Progenitor cell of endocrine pancreas (in vitro differentiated cells): ENCODE measurements at regions not wholly inside any gene's neighbourhood (a gene's known extent, or its start where the extent isn't known, plus 50 kb on each side); places are given as distances from the start of the nearest gene placed in this dataset.

Experiments
- DNase-seq: peaks from one replicate; pipeline ENCODE4 v3.0.0; 2021; ENCODE audit warnings: low spot score; ENCODE audit not compliant: unreplicated experiment
- H3K27ac Mint-ChIP-seq: 2 replicates; pipeline ENCODE4 v1.8.0; 2021; ENCODE audit warnings: mild to moderate bottlenecking, moderate library complexity, mixed read lengths
- H3K27me3 Mint-ChIP-seq: 2 replicates; pipeline ENCODE4 v1.8.0; 2021; ENCODE audit warnings: mixed read lengths
- H3K36me3 Mint-ChIP-seq: 2 replicates; pipeline ENCODE4 v1.8.0; 2022; ENCODE audit warnings: mixed read lengths; ENCODE audit not compliant: insufficient read depth
- H3K4me1 Mint-ChIP-seq: 2 replicates; pipeline ENCODE4 v1.8.0; 2021; ENCODE audit warnings: low read depth, mixed read lengths
- H3K4me3 Mint-ChIP-seq: 2 replicates; pipeline ENCODE4 v1.8.0; 2021; ENCODE audit warnings: low read depth, mild to moderate bottlenecking, moderate library complexity, mixed read lengths
- H3K9me3 Mint-ChIP-seq: 2 replicates; pipeline ENCODE4 v1.8.0; 2021; ENCODE audit warnings: low read depth, mixed read lengths
- CTCF ChIP-seq: fragments of 200-600 bp; sonication (generic); IDR thresholded peaks from one replicate; pipeline ENCODE4 v1.5.0; 2021; ENCODE audit warnings: antibody characterized with exemption, mild to moderate bottlenecking; ENCODE audit not compliant: unreplicated experiment

GRCh38 chr16:5895976-5896375 is 798.4 kb upstream of the EEF2KMT start:
- H3K27ac Mint-ChIP-seq, result no peak overlapping the region
- no peak for DNase-seq
- no peaks in the 10 kb centered on the region for H3K9me3 Mint-ChIP-seq
- no peak overlapping the region for H3K4me3 Mint-ChIP-seq
- H3K36me3 Mint-ChIP-seq, result no peaks in the 10 kb centered on the region
- H3K27me3 Mint-ChIP-seq, result peaks cover 20% of the 10 kb centered on the region
- no peaks in the 10 kb centered on the region for H3K4me1 Mint-ChIP-seq
- no peak for TF ChIP-seq CTCF

GRCh38 chr16:5895137-5895536 is 797.5 kb upstream of the EEF2KMT start:
- no peak for TF ChIP-seq CTCF
- Mint-ChIP-seq H3K27ac (no peak overlapping the region), H3K4me1 (no peaks in the 10 kb centered on the region), H3K9me3 (no peaks in the 10 kb centered on the region), H3K36me3 (no peaks in the 10 kb centered on the region), H3K4me3 (no peak overlapping the region), H3K27me3 (peaks cover 16% of the 10 kb centered on the region)
- DNase-seq, result no peak

- Mint-ChIP-seq H3K27ac (no peak overlapping the region), H3K4me3 (no peak overlapping the region), H3K36me3 (no peaks in the 10 kb centered on the region), H3K4me1 (no peaks in the 10 kb centered on the region), H3K9me3 (no peaks in the 10 kb centered on the region), H3K27me3 (peaks cover 13% of the 10 kb centered on the region)
- TF ChIP-seq CTCF, result no peak
- no peak for DNase-seq
Measured at GRCh38 chr16:5891296-5891695, 793.7 kb upstream of the EEF2KMT start.

GRCh38 chr16:5885521-5885920 is 787.9 kb upstream of the EEF2KMT start:
- Mint-ChIP-seq H3K27ac (no peak overlapping the region), H3K9me3 (no peaks in the 10 kb centered on the region), H3K4me1 (no peaks in the 10 kb centered on the region), H3K27me3 (peaks cover 11% of the 10 kb centered on the region), H3K36me3 (no peaks in the 10 kb centered on the region), H3K4me3 (no peak overlapping the region)
- no peak for TF ChIP-seq CTCF
- no peak for DNase-seq

- no peak for DNase-seq
- H3K27me3 Mint-ChIP-seq, result peaks cover 11% of the 10 kb centered on the region
- TF ChIP-seq CTCF, result no peak
- no peaks in the 10 kb centered on the region for H3K36me3 Mint-ChIP-seq
- no peak overlapping the region for H3K27ac Mint-ChIP-seq
- H3K4me3 Mint-ChIP-seq, result no peak overlapping the region
- H3K9me3 Mint-ChIP-seq, result no peaks in the 10 kb centered on the region
- no peaks in the 10 kb centered on the region for H3K4me1 Mint-ChIP-seq
Measured at GRCh38 chr16:5884996-5885395, 787.4 kb upstream of the EEF2KMT start.

GRCh38 chr16:5884339-5884738 is 786.7 kb upstream of the EEF2KMT start:
- no peak for TF ChIP-seq CTCF
- Mint-ChIP-seq H3K9me3 (no peaks in the 10 kb centered on the region), H3K27me3 (peaks cover 11% of the 10 kb centered on the region), H3K4me1 (no peaks in the 10 kb centered on the region), H3K4me3 (no peak overlapping the region), H3K36me3 (no peaks in the 10 kb centered on the region), H3K27ac (no peak overlapping the region)
- no peak for DNase-seq
